ENCODE measurements at regions not wholly inside any gene's neighbourhood (a gene's known extent, or its start where the extent isn't known, plus 50 kb on each side); places are given as distances from the start of the nearest gene placed in this dataset.

DNA sequence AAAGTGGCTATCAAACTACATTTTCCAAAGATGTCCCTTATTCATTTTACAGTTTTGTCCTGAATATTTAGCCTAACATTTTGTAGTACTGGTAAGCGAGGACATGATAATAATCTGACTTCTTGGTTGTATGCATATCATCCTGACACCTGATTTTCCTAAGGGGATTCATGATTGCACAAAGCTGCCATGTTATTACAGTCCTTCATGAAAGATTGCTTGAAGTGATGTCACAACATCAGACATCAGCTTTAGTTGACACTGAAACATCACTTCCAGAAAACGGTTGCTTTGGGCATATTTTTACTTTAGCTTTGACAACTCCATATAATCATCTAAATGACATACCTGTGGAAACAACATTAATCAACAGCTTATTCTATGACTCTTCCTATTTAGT lies 188.7 kb upstream of the PABPC4L start:
- Histone ChIP-seq H3K4me1 (ENCODE audit: low read depth, poor library complexity, severe bottlenecking) (no peaks in the 10 kb centered on the region), H3K4me3 (IDR thresholded peaks at IDR 0.05; ENCODE audit: insufficient read depth, low read depth, low read length) (no peak overlapping the region), H3K9ac (no peak overlapping the region), H3K4me2 (no peak overlapping the region), H3K27me3 (ENCODE audit: insufficient read depth, low read depth) (no peaks in the 10 kb centered on the region), H4K20me1 (ENCODE audit: insufficient read depth) (no peaks in the 10 kb centered on the region), H3K79me2 (ENCODE audit: insufficient read depth, low read depth) (no peaks in the 10 kb centered on the region), H2AFZ (ENCODE audit: low read depth) (no peak overlapping the region), H3K36me3 (ENCODE audit: insufficient read depth) (no peaks in the 10 kb centered on the region), H3K27ac (no peak overlapping the region)
- TF ChIP-seq, protein P1, sequence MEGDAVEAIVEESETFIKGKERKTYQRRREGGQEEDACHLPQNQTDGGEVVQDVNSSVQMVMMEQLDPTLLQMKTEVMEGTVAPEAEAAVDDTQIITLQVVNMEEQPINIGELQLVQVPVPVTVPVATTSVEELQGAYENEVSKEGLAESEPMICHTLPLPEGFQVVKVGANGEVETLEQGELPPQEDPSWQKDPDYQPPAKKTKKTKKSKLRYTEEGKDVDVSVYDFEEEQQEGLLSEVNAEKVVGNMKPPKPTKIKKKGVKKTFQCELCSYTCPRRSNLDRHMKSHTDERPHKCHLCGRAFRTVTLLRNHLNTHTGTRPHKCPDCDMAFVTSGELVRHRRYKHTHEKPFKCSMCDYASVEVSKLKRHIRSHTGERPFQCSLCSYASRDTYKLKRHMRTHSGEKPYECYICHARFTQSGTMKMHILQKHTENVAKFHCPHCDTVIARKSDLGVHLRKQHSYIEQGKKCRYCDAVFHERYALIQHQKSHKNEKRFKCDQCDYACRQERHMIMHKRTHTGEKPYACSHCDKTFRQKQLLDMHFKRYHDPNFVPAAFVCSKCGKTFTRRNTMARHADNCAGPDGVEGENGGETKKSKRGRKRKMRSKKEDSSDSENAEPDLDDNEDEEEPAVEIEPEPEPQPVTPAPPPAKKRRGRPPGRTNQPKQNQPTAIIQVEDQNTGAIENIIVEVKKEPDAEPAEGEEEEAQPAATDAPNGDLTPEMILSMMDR (conservative IDR thresholded peaks at IDR 0.05; ENCODE audit: low read depth, low read length): no peak

DNA sequence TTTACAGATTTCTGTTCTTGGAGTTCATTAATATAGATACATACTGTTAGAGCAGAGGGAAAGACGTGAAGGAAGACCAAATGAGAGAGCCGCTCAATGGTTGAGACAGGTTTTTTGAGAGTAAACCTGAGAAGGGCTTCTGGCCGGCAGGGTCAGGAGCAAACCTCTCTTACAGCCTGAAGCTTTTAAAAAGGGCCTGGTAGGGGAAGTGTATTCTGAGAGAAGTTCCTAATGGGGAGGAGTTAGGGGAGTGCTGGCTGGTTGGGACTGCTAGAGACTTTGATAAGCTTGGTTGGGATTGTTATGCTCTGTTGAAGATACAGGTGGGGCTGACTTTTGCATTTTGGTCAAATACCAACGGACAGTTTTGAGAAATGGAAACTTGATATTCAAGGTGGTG lies 186.8 kb upstream of the PABPC4L start:
- H3K27me3 ChIP-seq (ENCODE audit: insufficient read depth, low read depth): no peaks in the 10 kb centered on the region
- no peak overlapping the region for H3K4me2 ChIP-seq
- H3K79me2 ChIP-seq (ENCODE audit: insufficient read depth, low read depth): no peaks in the 10 kb centered on the region
- no peak overlapping the region for H3K4me3 ChIP-seq (IDR thresholded peaks at IDR 0.05; ENCODE audit: insufficient read depth, low read depth, low read length)
- H3K36me3 ChIP-seq (ENCODE audit: insufficient read depth): no peaks in the 10 kb centered on the region
- no peaks in the 10 kb centered on the region for H3K4me1 ChIP-seq (ENCODE audit: low read depth, poor library complexity, severe bottlenecking)
- TF ChIP-seq, protein P1 (conservative IDR thresholded peaks at IDR 0.05; ENCODE audit: low read depth, low read length): no peak
- H2AFZ ChIP-seq (ENCODE audit: low read depth): no peak overlapping the region
- H3K9ac ChIP-seq: no peak overlapping the region
- H3K27ac ChIP-seq: no peak overlapping the region
- no peaks in the 10 kb centered on the region for H4K20me1 ChIP-seq (ENCODE audit: insufficient read depth)

DNA sequence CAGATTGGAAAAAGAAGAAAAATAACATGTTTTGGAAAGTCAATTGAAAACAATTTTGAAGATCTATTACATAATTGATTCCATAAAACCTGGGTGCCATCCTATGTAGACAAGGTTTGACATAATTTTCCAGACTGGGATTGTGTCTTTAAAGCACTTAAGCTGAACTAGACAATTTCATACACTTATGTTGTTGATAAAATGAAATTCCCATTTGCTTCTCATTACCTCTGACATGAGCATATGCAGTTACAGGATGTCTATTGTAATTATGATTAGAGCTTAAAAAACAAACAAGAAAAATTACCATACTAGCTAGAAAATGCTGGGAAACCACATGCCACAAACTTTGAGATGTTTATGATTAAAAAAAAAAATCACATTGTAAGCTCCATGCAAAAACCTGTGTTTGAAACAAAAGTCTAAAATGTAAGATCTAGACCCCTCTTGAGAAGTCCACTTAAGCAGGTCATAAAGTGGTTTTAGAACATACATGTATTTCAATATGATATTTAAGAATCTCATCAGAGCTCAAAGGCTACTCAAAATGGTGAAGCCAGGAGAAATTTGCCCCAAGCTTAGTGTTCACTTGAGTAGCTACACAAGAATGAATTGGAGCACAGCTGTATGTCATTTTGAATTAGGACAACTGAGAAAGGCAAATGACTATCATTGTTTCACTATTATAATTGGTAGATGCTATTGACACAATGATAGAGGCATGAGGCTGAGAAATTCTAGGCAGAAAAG lies 181.1 kb upstream of the PABPC4L start:
- H3K4me2 ChIP-seq: no peak overlapping the region
- no peaks in the 10 kb centered on the region for H3K36me3 ChIP-seq (ENCODE audit: insufficient read depth)

DNA sequence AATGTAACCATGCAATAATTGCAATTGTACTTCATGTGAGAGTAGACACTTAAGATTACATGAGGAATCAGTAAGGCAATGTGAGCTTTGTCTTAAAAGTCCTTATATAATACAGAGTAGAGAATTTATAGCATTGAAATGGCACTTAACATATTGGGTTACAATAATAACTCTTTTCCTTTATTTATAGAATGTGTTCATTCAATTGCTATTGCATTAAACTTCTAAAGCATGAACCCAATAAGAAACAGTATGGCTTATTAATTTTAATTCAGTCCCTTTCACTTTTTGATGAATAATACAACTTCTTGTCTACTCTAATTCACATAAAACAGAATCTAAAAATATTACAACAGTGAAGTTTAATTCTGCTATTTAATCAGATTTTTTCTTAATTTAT lies 174.2 kb upstream of the PABPC4L start:
- no peak overlapping the region for H3K27ac ChIP-seq
- no peak overlapping the region for H3K9ac ChIP-seq
- no peak overlapping the region for H3K4me2 ChIP-seq
- no peaks in the 10 kb centered on the region for H3K36me3 ChIP-seq (ENCODE audit: insufficient read depth)
- no peak overlapping the region for H2AFZ ChIP-seq (ENCODE audit: low read depth)
- no peaks in the 10 kb centered on the region for H3K27me3 ChIP-seq (ENCODE audit: insufficient read depth, low read depth)
- TF ChIP-seq, protein P1 (conservative IDR thresholded peaks at IDR 0.05; ENCODE audit: low read depth, low read length): no peak
- no peak overlapping the region for H3K4me3 ChIP-seq (IDR thresholded peaks at IDR 0.05; ENCODE audit: insufficient read depth, low read depth, low read length)
- peaks cover 4% of the 10 kb centered on the region for H3K4me1 ChIP-seq (ENCODE audit: low read depth, poor library complexity, severe bottlenecking)
- H3K79me2 ChIP-seq (ENCODE audit: insufficient read depth, low read depth): no peaks in the 10 kb centered on the region
- no peaks in the 10 kb centered on the region for H4K20me1 ChIP-seq (ENCODE audit: insufficient read depth)

More for the DNA sequence above, 181.1 kb upstream of the PABPC4L start:
- Histone ChIP-seq H3K79me2 (ENCODE audit: insufficient read depth, low read depth) (no peaks in the 10 kb centered on the region), H3K4me1 (ENCODE audit: low read depth, poor library complexity, severe bottlenecking) (no peaks in the 10 kb centered on the region), H2AFZ (ENCODE audit: low read depth) (no peak overlapping the region), H3K27me3 (ENCODE audit: insufficient read depth, low read depth) (no peaks in the 10 kb centered on the region), H3K27ac (no peak overlapping the region), H4K20me1 (ENCODE audit: insufficient read depth) (no peaks in the 10 kb centered on the region), H3K9ac (no peak overlapping the region), H3K4me3 (IDR thresholded peaks at IDR 0.05; ENCODE audit: insufficient read depth, low read depth, low read length) (no peak overlapping the region)
- TF ChIP-seq, protein P1 (conservative IDR thresholded peaks at IDR 0.05; ENCODE audit: low read depth, low read length): no peak
